NT2/D1 (cell line): ENCODE measurements at regions not wholly inside any gene's neighbourhood (a gene's known extent, or its start where the extent isn't known, plus 50 kb on each side); places are given as distances from the start of the nearest gene placed in this dataset.

Experiments
- DNase-seq: peaks from one replicate; pipeline ENCODE4 v3.0.0-alpha.2; 2011; ENCODE audit warnings: low read depth, low spot score
- H3K27me3 ChIP-seq: 2 replicates; pipeline ENCODE4 v1.6.0; 2011; ENCODE audit warnings: mild to moderate bottlenecking; ENCODE audit not compliant: insufficient read length, insufficient read depth
- H3K36me3 ChIP-seq: 2 replicates; pipeline ENCODE4 v1.6.1; 2011; ENCODE audit warnings: mild to moderate bottlenecking, low read length, mixed read lengths; ENCODE audit not compliant: insufficient read depth, insufficient read length
- H3K4me1 ChIP-seq: 2 replicates; pipeline ENCODE4 v1.5.1; 2011; ENCODE audit not compliant: insufficient read depth, insufficient read length
- H3K4me3 ChIP-seq: 2 replicates; pipeline ENCODE4 v1.5.1; 2011; ENCODE audit warnings: low read depth; ENCODE audit not compliant: insufficient read length
- H3K9ac ChIP-seq: 2 replicates; pipeline ENCODE4 v1.6.0; 2011; ENCODE audit warnings: low read depth; ENCODE audit not compliant: insufficient read length
- H3K9me3 ChIP-seq: 2 replicates; pipeline ENCODE4 v1.5.1; 2011; ENCODE audit warnings: mild to moderate bottlenecking, low read length; ENCODE audit not compliant: insufficient read depth
- SUZ12 ChIP-seq: IDR thresholded peaks from 2 replicates; pipeline ENCODE4 v1.6.1; 2011; ENCODE audit not compliant: insufficient read length, insufficient read depth; ENCODE audit errors: extremely low read depth
- YY1 ChIP-seq: IDR thresholded peaks from 2 replicates; pipeline ENCODE4 v1.6.1; 2011; ENCODE audit not compliant: insufficient read length, insufficient read depth
- ZNF274 ChIP-seq: IDR thresholded peaks from 2 replicates; pipeline ENCODE4 v1.6.1; 2011; ENCODE audit warnings: mild to moderate bottlenecking, low read depth, low read length

GRCh38 chr6:153852034-153852433, 187.0 kb upstream of the OPRM1 start:
- Histone ChIP-seq H3K4me3 (no peak overlapping the region), H3K9ac (no peak overlapping the region), H3K4me1 (no peaks in the 10 kb centered on the region), H3K27me3 (no peaks in the 10 kb centered on the region), H3K36me3 (no peaks in the 10 kb centered on the region), H3K9me3 (peaks cover 2% of the 10 kb centered on the region; the same call in 1 of the 2 replicates)
- DNase-seq: no peak
- TF ChIP-seq SUZ12 (no peak), ZNF274 (no peak), YY1 (no peak)

GRCh38 chr6:153849072-153849779, 189.8 kb upstream of the OPRM1 start:
- Histone ChIP-seq H3K4me3 (no peak overlapping the region), H3K4me1 (no peaks in the 10 kb centered on the region), H3K9ac (no peak overlapping the region), H3K9me3 (no peaks in the 10 kb centered on the region), H3K27me3 (no peaks in the 10 kb centered on the region), H3K36me3 (no peaks in the 10 kb centered on the region)
- TF ChIP-seq YY1 (no peak), ZNF274 (no peak), SUZ12 (no peak)
- DNase-seq: no peak

GRCh38 chr6:153843420-153843819, 195.6 kb upstream of the OPRM1 start:
- no peaks in the 10 kb centered on the region for H3K36me3 ChIP-seq
- no peak overlapping the region for H3K4me3 ChIP-seq
- H3K9me3 ChIP-seq: no peaks in the 10 kb centered on the region
- H3K27me3 ChIP-seq: no peaks in the 10 kb centered on the region
- no peak for TF ChIP-seq ZNF274
- TF ChIP-seq YY1: no peak
- DNase-seq: no peak
- H3K4me1 ChIP-seq: no peaks in the 10 kb centered on the region
- no peak overlapping the region for H3K9ac ChIP-seq

GRCh38 chr6:153842491-153842890, 196.5 kb upstream of the OPRM1 start:
- Histone ChIP-seq H3K36me3 (no peaks in the 10 kb centered on the region), H3K4me1 (no peaks in the 10 kb centered on the region), H3K9ac (no peak overlapping the region), H3K4me3 (no peak overlapping the region), H3K27me3 (no peaks in the 10 kb centered on the region), H3K9me3 (no peaks in the 10 kb centered on the region)
- DNase-seq: no peak
- TF ChIP-seq ZNF274 (no peak), SUZ12 (no peak), YY1 (no peak)

GRCh38 chr6:153840039-153840850, 198.8 kb upstream of the OPRM1 start:
- TF ChIP-seq ZNF274 (no peak), SUZ12 (no peak), YY1 (no peak)
- Histone ChIP-seq H3K36me3 (no peaks in the 10 kb centered on the region), H3K9me3 (no peaks in the 10 kb centered on the region), H3K4me3 (no peak overlapping the region), H3K27me3 (no peaks in the 10 kb centered on the region), H3K9ac (no peak overlapping the region), H3K4me1 (no peaks in the 10 kb centered on the region)
- DNase-seq: no peak

GRCh38 chr6:153832543-153832942, 206.5 kb upstream of the OPRM1 start:
- TF ChIP-seq SUZ12 (no peak), ZNF274 (no peak), YY1 (no peak)
- H3K4me1 ChIP-seq: no peaks in the 10 kb centered on the region
- H3K4me3 ChIP-seq: no peak overlapping the region
- no peaks in the 10 kb centered on the region for H3K9me3 ChIP-seq
- no peak for DNase-seq
- no peaks in the 10 kb centered on the region for H3K36me3 ChIP-seq
- no peak overlapping the region for H3K9ac ChIP-seq
- no peaks in the 10 kb centered on the region for H3K27me3 ChIP-seq

- Histone ChIP-seq H3K4me3 (no peak overlapping the region), H3K27me3 (no peaks in the 10 kb centered on the region), H3K36me3 (no peaks in the 10 kb centered on the region), H3K4me1 (no peaks in the 10 kb centered on the region), H3K9ac (no peak overlapping the region), H3K9me3 (no peaks in the 10 kb centered on the region)
- TF ChIP-seq YY1: no peak
- TF ChIP-seq ZNF274: no peak
- no peak for TF ChIP-seq SUZ12
- peak; percentile 5 for DNase-seq
Observed at GRCh38 chr6:153831350-153832078, 207.5 kb upstream of the OPRM1 start.
